ENCODE measurements at regions not wholly inside any gene's neighbourhood (a gene's known extent, or its start where the extent isn't known, plus 50 kb on each side); places are given as distances from the start of the nearest gene placed in this dataset.

GRCh38 chr5:104213216-104213615 lies 650.6 kb upstream of the NUDT12 start:
- Mint-ChIP-seq H3K27me3 (ENCODE audit: insufficient read depth, unreplicated experiment) (no peaks in the 10 kb centered on the region), H3K4me3 (ENCODE audit: unreplicated experiment) (no peak overlapping the region), H3K9me3 (ENCODE audit: unreplicated experiment) (no peaks in the 10 kb centered on the region), H3K4me1 (ENCODE audit: insufficient read depth, unreplicated experiment) (no peaks in the 10 kb centered on the region), H3K36me3 (ENCODE audit: insufficient read depth, unreplicated experiment) (no peaks in the 10 kb centered on the region), H3K27ac (ENCODE audit: low read depth, unreplicated experiment) (no peak overlapping the region)
- no TSS peak for BruUV-seq (replicated peaks)
- intact Hi-C loops (cut with micrococcal nuclease) = no loop called here
- ChIA-PET CTCF (no interaction called here), POLR2A (no interaction called here)
- no peak for DNase-seq (ENCODE audit: unreplicated experiment)
- TF ChIP-seq CTCF (IDR thresholded peaks at IDR 0.05; ENCODE audit: unreplicated experiment) = no peak

- POLR2A ChIA-PET = no interaction called here
- no TSS peak for BruUV-seq (replicated peaks)
- H3K4me1 Mint-ChIP-seq (ENCODE audit: insufficient read depth, unreplicated experiment) = no peaks in the 10 kb centered on the region
- H3K27ac Mint-ChIP-seq (ENCODE audit: low read depth, unreplicated experiment) = no peak overlapping the region
- CTCF ChIA-PET = no interaction called here
- peak; percentile 13 for DNase-seq (ENCODE audit: unreplicated experiment)
- intact Hi-C loops (cut with micrococcal nuclease) = no loop called here
- no peaks in the 10 kb centered on the region for H3K9me3 Mint-ChIP-seq (ENCODE audit: unreplicated experiment)
- no peaks in the 10 kb centered on the region for H3K27me3 Mint-ChIP-seq (ENCODE audit: insufficient read depth, unreplicated experiment)
- no peaks in the 10 kb centered on the region for H3K36me3 Mint-ChIP-seq (ENCODE audit: insufficient read depth, unreplicated experiment)
- no peak overlapping the region for H3K4me3 Mint-ChIP-seq (ENCODE audit: unreplicated experiment)
- no peak for TF ChIP-seq CTCF (IDR thresholded peaks at IDR 0.05; ENCODE audit: unreplicated experiment)
Measured at GRCh38 chr5:104199771-104200170, 637.2 kb upstream of the NUDT12 start.

- H3K27me3 Mint-ChIP-seq (ENCODE audit: insufficient read depth, unreplicated experiment) = no peaks in the 10 kb centered on the region
- DNase-seq (ENCODE audit: unreplicated experiment) = no peak
- H3K9me3 Mint-ChIP-seq (ENCODE audit: unreplicated experiment) = no peaks in the 10 kb centered on the region
- no peak overlapping the region for H3K27ac Mint-ChIP-seq (ENCODE audit: low read depth, unreplicated experiment)
- no peaks in the 10 kb centered on the region for H3K4me1 Mint-ChIP-seq (ENCODE audit: insufficient read depth, unreplicated experiment)
- TF ChIP-seq CTCF (IDR thresholded peaks at IDR 0.05; ENCODE audit: unreplicated experiment) = no peak
- H3K4me3 Mint-ChIP-seq (ENCODE audit: unreplicated experiment) = no peak overlapping the region
- ChIA-PET CTCF (no interaction called here), POLR2A (no interaction called here)
- intact Hi-C loops (cut with micrococcal nuclease) = no loop called here
- no TSS peak for BruUV-seq (replicated peaks)
- no peaks in the 10 kb centered on the region for H3K36me3 Mint-ChIP-seq (ENCODE audit: insufficient read depth, unreplicated experiment)
Measured at GRCh38 chr5:104198156-104198555, 635.6 kb upstream of the NUDT12 start.

GRCh38 chr5:104189909-104190308 lies 627.3 kb upstream of the NUDT12 start:
- Mint-ChIP-seq H3K9me3 (ENCODE audit: unreplicated experiment) (no peaks in the 10 kb centered on the region), H3K36me3 (ENCODE audit: insufficient read depth, unreplicated experiment) (peaks cover 13% of the 10 kb centered on the region), H3K27ac (ENCODE audit: low read depth, unreplicated experiment) (peak overlapping the region; percentile 59), H3K27me3 (ENCODE audit: insufficient read depth, unreplicated experiment) (no peaks in the 10 kb centered on the region), H3K4me1 (ENCODE audit: insufficient read depth, unreplicated experiment) (peaks cover 19% of the 10 kb centered on the region), H3K4me3 (ENCODE audit: unreplicated experiment) (no peak overlapping the region)
- intact Hi-C loops (cut with micrococcal nuclease) = no loop called here
- peak; percentile 73 for DNase-seq (ENCODE audit: unreplicated experiment)
- no TSS peak for BruUV-seq (replicated peaks)
- ChIA-PET POLR2A (interaction anchor here (0.6 to 1.1 kb wide), 4 partner anchors 18 to 340 kb away, joined by 3 read pairs; no protein-coding TSS in a partner anchor), CTCF (interaction anchor here (0.6 to 0.7 kb wide), 2 partner anchors 203 to 229 kb away, joined by 3 read pairs; no protein-coding TSS in a partner anchor)
- no peak for TF ChIP-seq CTCF (IDR thresholded peaks at IDR 0.05; ENCODE audit: unreplicated experiment)

Data from MCF 10A (cell line).